SK-N-DZ (cell line): ENCODE measurements at regions not wholly inside any gene's neighbourhood (a gene's known extent, or its start where the extent isn't known, plus 50 kb on each side); places are given as distances from the start of the nearest gene placed in this dataset.

Experiments
- DNase-seq: peaks from one replicate; pipeline ENCODE4 v3.0.0-alpha.2; 2015; ENCODE audit warnings: low spot score

- DNase-seq, result no peak
These were observed 125.2 kb upstream of the PIK3C3 start for GRCh38 chr18:41829647-41830516.

- DNase-seq, result no peak
These were observed 126.9 kb upstream of the PIK3C3 start for GRCh38 chr18:41828137-41828536.

GRCh38 chr18:41820784-41821183 lies 134.2 kb upstream of the PIK3C3 start:
- no peak for DNase-seq

- DNase-seq, result no peak
These were observed 136.4 kb upstream of the PIK3C3 start for GRCh38 chr18:41818381-41819355.

- DNase-seq, result peak; percentile 7
These were observed 140.4 kb upstream of the PIK3C3 start for GRCh38 chr18:41814651-41815050.

GRCh38 chr18:41809652-41810051 lies 145.4 kb upstream of the PIK3C3 start:
- DNase-seq, result no peak

- no peak for DNase-seq
These were observed 149.7 kb upstream of the PIK3C3 start for GRCh38 chr18:41805341-41805740.

- DNase-seq, result no peak
These were observed 156.2 kb upstream of the PIK3C3 start for GRCh38 chr18:41798879-41799278.

- DNase-seq, result no peak
These were observed 164.3 kb upstream of the PIK3C3 start for GRCh38 chr18:41790687-41791086.

- DNase-seq, result no peak
These were observed 166.0 kb upstream of the PIK3C3 start for GRCh38 chr18:41789001-41789400.

GRCh38 chr18:41783879-41784278 lies 171.2 kb upstream of the PIK3C3 start:
- DNase-seq, result no peak

- DNase-seq, result no peak
These were observed 171.8 kb upstream of the PIK3C3 start for GRCh38 chr18:41783065-41783818.

- DNase-seq, result no peak
These were observed 183.1 kb upstream of the PIK3C3 start for GRCh38 chr18:41771973-41772372.

- no peak for DNase-seq
These were observed 185.8 kb upstream of the PIK3C3 start for GRCh38 chr18:41769265-41769664.

- no peak for DNase-seq
These were observed 186.6 kb upstream of the PIK3C3 start for GRCh38 chr18:41768467-41768866.

- DNase-seq, result no peak
These were observed 187.1 kb upstream of the PIK3C3 start for GRCh38 chr18:41767960-41768359.

GRCh38 chr18:41765460-41765859 lies 189.6 kb upstream of the PIK3C3 start:
- DNase-seq, result no peak

GRCh38 chr18:41763361-41763760 lies 191.7 kb upstream of the PIK3C3 start:
- no peak for DNase-seq

GRCh38 chr18:41761333-41762018 lies 193.6 kb upstream of the PIK3C3 start:
- no peak for DNase-seq

- DNase-seq, result no peak
These were observed 196.5 kb upstream of the PIK3C3 start for GRCh38 chr18:41758534-41758933.

- DNase-seq, result no peak
These were observed 198.9 kb upstream of the PIK3C3 start for GRCh38 chr18:41756141-41756540.
